ENCODE measurements at regions not wholly inside any gene's neighbourhood (a gene's known extent, or its start where the extent isn't known, plus 50 kb on each side); places are given as distances from the start of the nearest gene placed in this dataset.

DNA sequence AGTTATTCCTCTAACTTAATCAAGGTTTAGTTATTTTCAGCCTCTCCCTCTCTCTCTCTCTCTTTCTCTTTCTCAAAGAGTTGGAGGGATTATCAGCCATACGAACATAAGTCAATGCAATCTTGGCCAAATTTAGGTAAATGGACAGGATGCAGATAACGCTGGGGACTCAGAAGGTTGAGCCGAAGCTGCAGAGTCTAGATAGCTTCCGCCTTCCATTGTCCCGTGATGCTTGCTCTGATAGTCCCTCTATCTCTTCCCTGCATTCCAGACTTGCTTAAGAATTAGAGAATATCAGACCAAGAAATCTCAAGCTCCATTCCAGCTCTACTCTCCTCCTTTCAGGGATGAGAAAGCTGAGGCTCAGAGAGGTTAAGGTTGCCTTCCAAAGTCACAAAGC, 502.8 kb upstream of the TNP1 start:
- DNase-seq: no peak
- ChIA-PET CTCF (no interaction called here), POLR2A (ENCODE audit: unreplicated experiment) (no interaction called here)
- Histone ChIP-seq H3K27me3 (ENCODE audit: insufficient read depth, low read depth) (no peaks in the 10 kb centered on the region), H3K79me2 (ENCODE audit: low read depth) (no peaks in the 10 kb centered on the region), H3K36me3 (ENCODE audit: low read depth) (no peaks in the 10 kb centered on the region), H3K4me3 (no peak overlapping the region), H4K20me1 (ENCODE audit: insufficient read depth) (no peaks in the 10 kb centered on the region), H2AFZ (no peak overlapping the region), H3K27ac (no peak overlapping the region), H3K9me3 (ENCODE audit: insufficient read depth, low read depth) (no peaks in the 10 kb centered on the region), H3K4me1 (replicated peaks; ENCODE audit: insufficient read depth) (peaks cover 67% of the 10 kb centered on the region), H3F3A (ENCODE audit: insufficient read depth, low read depth) (peaks cover 45% of the 10 kb centered on the region), H3K9me2 (ENCODE audit: insufficient read depth) (no peaks in the 10 kb centered on the region), H3K4me2 (no peak overlapping the region)
- no TSS peak for BruUV-seq (replicated peaks)
- TF ChIP-seq EZH2 (IDR thresholded peaks at IDR 0.05; ENCODE audit: low read depth): no peak
- TF ChIP-seq, protein P1, sequence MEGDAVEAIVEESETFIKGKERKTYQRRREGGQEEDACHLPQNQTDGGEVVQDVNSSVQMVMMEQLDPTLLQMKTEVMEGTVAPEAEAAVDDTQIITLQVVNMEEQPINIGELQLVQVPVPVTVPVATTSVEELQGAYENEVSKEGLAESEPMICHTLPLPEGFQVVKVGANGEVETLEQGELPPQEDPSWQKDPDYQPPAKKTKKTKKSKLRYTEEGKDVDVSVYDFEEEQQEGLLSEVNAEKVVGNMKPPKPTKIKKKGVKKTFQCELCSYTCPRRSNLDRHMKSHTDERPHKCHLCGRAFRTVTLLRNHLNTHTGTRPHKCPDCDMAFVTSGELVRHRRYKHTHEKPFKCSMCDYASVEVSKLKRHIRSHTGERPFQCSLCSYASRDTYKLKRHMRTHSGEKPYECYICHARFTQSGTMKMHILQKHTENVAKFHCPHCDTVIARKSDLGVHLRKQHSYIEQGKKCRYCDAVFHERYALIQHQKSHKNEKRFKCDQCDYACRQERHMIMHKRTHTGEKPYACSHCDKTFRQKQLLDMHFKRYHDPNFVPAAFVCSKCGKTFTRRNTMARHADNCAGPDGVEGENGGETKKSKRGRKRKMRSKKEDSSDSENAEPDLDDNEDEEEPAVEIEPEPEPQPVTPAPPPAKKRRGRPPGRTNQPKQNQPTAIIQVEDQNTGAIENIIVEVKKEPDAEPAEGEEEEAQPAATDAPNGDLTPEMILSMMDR (conservative IDR thresholded peaks at IDR 0.05): no peak
- intact Hi-C loops (cut with micrococcal nuclease; ENCODE audit: unreplicated experiment): no loop called here

DNA sequence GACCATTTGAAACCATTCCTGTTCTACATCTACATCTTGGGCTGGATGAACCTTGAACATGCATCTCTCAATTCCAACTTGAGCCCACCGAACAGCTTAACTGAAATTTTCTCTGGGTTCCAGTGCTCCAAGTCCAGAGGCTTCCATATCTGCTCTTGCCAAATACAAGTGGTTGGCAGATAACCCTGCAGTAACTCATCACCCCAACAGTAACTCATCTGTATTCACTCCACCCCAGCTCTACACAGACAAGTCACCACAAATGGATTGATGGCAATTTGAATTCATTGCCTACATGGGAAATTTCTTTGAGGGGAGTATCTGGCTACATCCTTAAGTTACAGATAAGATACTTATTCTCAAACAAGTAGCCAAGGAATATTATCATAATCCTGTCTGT, 502.4 kb upstream of the TNP1 start:
- no peak for DNase-seq
- TF ChIP-seq, protein P1 (conservative IDR thresholded peaks at IDR 0.05): no peak
- TF ChIP-seq EZH2 (IDR thresholded peaks at IDR 0.05; ENCODE audit: low read depth): no peak
- Histone ChIP-seq H4K20me1 (ENCODE audit: insufficient read depth) (no peaks in the 10 kb centered on the region), H3K27ac (peak overlapping the region; percentile 55), H3K4me2 (peak overlapping the region; percentile 39; the same call in 1 of the 2 replicates), H3K4me3 (no peak overlapping the region), H3F3A (ENCODE audit: insufficient read depth, low read depth) (peaks cover 41% of the 10 kb centered on the region), H3K9me2 (ENCODE audit: insufficient read depth) (no peaks in the 10 kb centered on the region), H3K9me3 (ENCODE audit: insufficient read depth, low read depth) (no peaks in the 10 kb centered on the region), H3K36me3 (ENCODE audit: low read depth) (no peaks in the 10 kb centered on the region), H3K27me3 (ENCODE audit: insufficient read depth, low read depth) (no peaks in the 10 kb centered on the region), H3K4me1 (replicated peaks; ENCODE audit: insufficient read depth) (peaks cover 62% of the 10 kb centered on the region), H2AFZ (no peak overlapping the region), H3K79me2 (ENCODE audit: low read depth) (no peaks in the 10 kb centered on the region)
- no TSS peak for BruUV-seq (replicated peaks)
- ChIA-PET CTCF (no interaction called here), POLR2A (ENCODE audit: unreplicated experiment) (interaction anchor here (0.7 kb wide), 1 partner anchor 24 kb away, joined by 10 read pairs; no protein-coding TSS in a partner anchor)
- intact Hi-C loops (cut with micrococcal nuclease; ENCODE audit: unreplicated experiment): no loop called here

GRCh38 chr2:217361483-217361880, 501.6 kb upstream of the TNP1 start:
- Histone ChIP-seq H3K9me2 (ENCODE audit: insufficient read depth) (no peaks in the 10 kb centered on the region), H3K4me3 (no peak overlapping the region), H2AFZ (no peak overlapping the region), H3F3A (ENCODE audit: insufficient read depth, low read depth) (peaks cover 33% of the 10 kb centered on the region), H3K27ac (peak overlapping the region; percentile 55), H3K9me3 (ENCODE audit: insufficient read depth, low read depth) (no peaks in the 10 kb centered on the region), H3K36me3 (ENCODE audit: low read depth) (no peaks in the 10 kb centered on the region), H3K4me2 (peak overlapping the region; percentile 39), H3K27me3 (ENCODE audit: insufficient read depth, low read depth) (no peaks in the 10 kb centered on the region), H3K79me2 (ENCODE audit: low read depth) (no peaks in the 10 kb centered on the region), H3K4me1 (replicated peaks; ENCODE audit: insufficient read depth) (peaks cover 54% of the 10 kb centered on the region), H4K20me1 (ENCODE audit: insufficient read depth) (no peaks in the 10 kb centered on the region)
- POLR2A ChIA-PET (ENCODE audit: unreplicated experiment): interaction anchor here (0.6 kb wide), 2 partner anchors 72 to 292 kb away, joined by 3 to 18 read pairs; no protein-coding TSS in a partner anchor
- intact Hi-C loops (cut with micrococcal nuclease; ENCODE audit: unreplicated experiment): loop anchor here (1.0 to 2.0 kb wide), 2 partner anchors 30 to 255 kb away; no protein-coding TSS in a partner anchor
- no peak for TF ChIP-seq EZH2 (IDR thresholded peaks at IDR 0.05; ENCODE audit: low read depth)
- TF ChIP-seq, protein P1 (conservative IDR thresholded peaks at IDR 0.05): no peak
- no peak for DNase-seq
- BruUV-seq (replicated peaks): no TSS peak
- CTCF ChIA-PET: interaction anchor here (0.6 to 0.7 kb wide), 3 partner anchors 241 to 362 kb away, joined by 3 to 4 read pairs (median 3); no protein-coding TSS in a partner anchor

All from PC-9 (cell line).